Inflammatory macrophage (primary cell): ENCODE measurements at regions not wholly inside any gene's neighbourhood (a gene's known extent, or its start where the extent isn't known, plus 50 kb on each side); places are given as distances from the start of the nearest gene placed in this dataset.

ENCODE experiments used
- DNase-seq, 2 donors: peaks; one replicate each; pipeline ENCODE4 v3.0.0-alpha.2; 2020 to 2022

GRCh38 chr14:97271451-97271960, 474.3 kb downstream of the VRK1 start:
- no peak for DNase-seq

GRCh38 chr14:97273540-97273939, 476.4 kb downstream of the VRK1 start:
- no peak for DNase-seq

- DNase-seq: no peak
These were observed 477.4 kb downstream of the VRK1 start for GRCh38 chr14:97274626-97275025.

- no peak for DNase-seq
These were observed 478.1 kb downstream of the VRK1 start for GRCh38 chr14:97275276-97275675.

GRCh38 chr14:97276573-97276972, 479.4 kb downstream of the VRK1 start:
- no peak for DNase-seq

- no peak for DNase-seq
These were observed 480.5 kb downstream of the VRK1 start for GRCh38 chr14:97277711-97278110.

GRCh38 chr14:97280526-97280925, 483.3 kb downstream of the VRK1 start:
- DNase-seq: no peak

GRCh38 chr14:97281741-97282140, 484.6 kb downstream of the VRK1 start:
- DNase-seq: no peak

- DNase-seq: no peak
These were observed 485.2 kb downstream of the VRK1 start for GRCh38 chr14:97282210-97283004.

- DNase-seq: no peak
These were observed 485.8 kb downstream of the VRK1 start for GRCh38 chr14:97283005-97283403.

- no peak for DNase-seq
These were observed 486.2 kb downstream of the VRK1 start for GRCh38 chr14:97283426-97283825.

- DNase-seq: no peak
These were observed 486.7 kb downstream of the VRK1 start for GRCh38 chr14:97283841-97284240.

GRCh38 chr14:97287956-97288355, 490.8 kb downstream of the VRK1 start:
- DNase-seq: no peak

GRCh38 chr14:97290065-97290464, 492.9 kb downstream of the VRK1 start:
- DNase-seq: no peak

GRCh38 chr14:97290977-97291376, 493.8 kb downstream of the VRK1 start:
- DNase-seq: no peak

GRCh38 chr14:97293659-97294058, 496.5 kb downstream of the VRK1 start:
- DNase-seq: no peak

- no peak for DNase-seq
These were observed 498.0 kb downstream of the VRK1 start for GRCh38 chr14:97295108-97295710.

- no peak for DNase-seq
These were observed 499.0 kb downstream of the VRK1 start for GRCh38 chr14:97296176-97296575.

GRCh38 chr14:97297100-97297499, 499.9 kb downstream of the VRK1 start:
- no peak for DNase-seq

GRCh38 chr14:97298331-97298730, 501.1 kb downstream of the VRK1 start:
- no peak for DNase-seq

GRCh38 chr14:97298736-97299135, 501.6 kb downstream of the VRK1 start:
- no peak for DNase-seq

GRCh38 chr14:97299661-97300060, 502.5 kb downstream of the VRK1 start:
- no peak for DNase-seq

GRCh38 chr14:97301931-97302559, 504.9 kb downstream of the VRK1 start:
- no peak for DNase-seq
